AG04449 (cell line): ENCODE measurements at regions not wholly inside any gene's neighbourhood (a gene's known extent, or its start where the extent isn't known, plus 50 kb on each side); places are given as distances from the start of the nearest gene placed in this dataset.
"Not testable (repeated sequence)": the region's sequence is repeated elsewhere in the genome, so short reads cannot be mapped to it uniquely, and the experiment has no call there.

Experiments used
- CTCF ChIA-PET: fragments of 350-600 bp; formaldehyde crosslinking; extraction: SDS; loops from one replicate; lab custom pipeline; 2021; ENCODE audit warnings: antibody characterized with exemption; lab: Yijun Ruan, JAX
- POLR2A ChIA-PET: fragments of 400-600, 350-600 bp; formaldehyde crosslinking; extraction: SDS; loops from one replicate; lab custom pipeline; 2020; ENCODE audit warnings: antibody characterized with exemption, inconsistent platforms; lab: Yijun Ruan, JAX
- DNase-seq: peaks from one replicate; pipeline ENCODE4 v3.0.0-alpha.2; 2010; ENCODE audit warnings: low read depth, low spot score
- H3K4me3 ChIP-seq: 2 replicates; pipeline ENCODE4 v1.5.1; 2011; ENCODE audit warnings: low read depth, mild to moderate bottlenecking, control low read depth, low read length
- CTCF ChIP-seq: IDR thresholded peaks from one replicate; pipeline ENCODE4 v1.5.1; 2011; ENCODE audit warnings: mild to moderate bottlenecking, moderate library complexity, low read length, control low read depth, inconsistent platforms; ENCODE audit not compliant: insufficient read depth; ENCODE audit errors: missing control alignments

GRCh38 chrX:1051421-1051820 lies 161.0 kb downstream of the CRLF2 start:
- no peak for TF ChIP-seq CTCF
- POLR2A ChIA-PET, result no interaction called here
- no peak overlapping the region for H3K4me3 ChIP-seq
- no peak for DNase-seq
- CTCF ChIA-PET, result no interaction called here

- ChIA-PET CTCF (no interaction called here), POLR2A (no interaction called here)
These were observed 166.7 kb downstream of the CRLF2 start for GRCh38 chrX:1045680-1046314.

GRCh38 chrX:1041091-1041490 lies 171.4 kb downstream of the CRLF2 start:
- CTCF ChIA-PET, result no interaction called here

More at GRCh38 chrX:1045680-1046314, 166.7 kb downstream of the CRLF2 start:
- no peak for DNase-seq
- no peak overlapping the region for H3K4me3 ChIP-seq
- TF ChIP-seq CTCF, result no peak

GRCh38 chrX:1035931-1036330 lies 176.5 kb downstream of the CRLF2 start:
- POLR2A ChIA-PET, DNase-seq, CTCF ChIA-PET, H3K4me3 ChIP-seq: not testable (repeated sequence)

More at GRCh38 chrX:1041091-1041490, 171.4 kb downstream of the CRLF2 start:
- H3K4me3 ChIP-seq, result no peak overlapping the region
- no peak for DNase-seq
- TF ChIP-seq CTCF, result no peak
- POLR2A ChIA-PET, result no interaction called here

- no peak overlapping the region for H3K4me3 ChIP-seq
- POLR2A ChIA-PET, result no interaction called here
- CTCF ChIA-PET, result no interaction called here
- DNase-seq, result no peak
- TF ChIP-seq CTCF, result no peak
These were observed 177.2 kb downstream of the CRLF2 start for GRCh38 chrX:1035206-1035605.

GRCh38 chrX:1034717-1035116 lies 177.7 kb downstream of the CRLF2 start:
- POLR2A ChIA-PET, result no interaction called here
- TF ChIP-seq CTCF, result no peak
- no peak for DNase-seq

More at GRCh38 chrX:1034717-1035116, 177.7 kb downstream of the CRLF2 start:
- no peak overlapping the region for H3K4me3 ChIP-seq
- CTCF ChIA-PET, result no interaction called here
